GM12892 (cell line): ENCODE measurements at regions not wholly inside any gene's neighbourhood (a gene's known extent, or its start where the extent isn't known, plus 50 kb on each side); places are given as distances from the start of the nearest gene placed in this dataset.

Experiments
- POLR2A ChIP-seq: IDR thresholded peaks from 2 replicates; pipeline ENCODE4 v1.6.1; 2011; ENCODE audit warnings: low read depth, low read length, control low read depth
- POLR2AphosphoS5 ChIP-seq: IDR thresholded peaks from 2 replicates; pipeline ENCODE4 v1.6.1; 2011; ENCODE audit warnings: low read depth, low read length, control low read depth
- TAF1 ChIP-seq: IDR thresholded peaks from 2 replicates; pipeline ENCODE4 v1.6.1; 2011; ENCODE audit warnings: low read depth, mild to moderate bottlenecking, control low read depth, low read length, borderline replicate concordance

- TF ChIP-seq POLR2AphosphoS5 (no peak), TAF1 (no peak), POLR2A (no peak)
These were observed 61.3 kb upstream of the ARID1B start for GRCh38 chr6:156715839-156716238.
